ENCODE measurements at regions not wholly inside any gene's neighbourhood (a gene's known extent, or its start where the extent isn't known, plus 50 kb on each side); places are given as distances from the start of the nearest gene placed in this dataset.

DNA sequence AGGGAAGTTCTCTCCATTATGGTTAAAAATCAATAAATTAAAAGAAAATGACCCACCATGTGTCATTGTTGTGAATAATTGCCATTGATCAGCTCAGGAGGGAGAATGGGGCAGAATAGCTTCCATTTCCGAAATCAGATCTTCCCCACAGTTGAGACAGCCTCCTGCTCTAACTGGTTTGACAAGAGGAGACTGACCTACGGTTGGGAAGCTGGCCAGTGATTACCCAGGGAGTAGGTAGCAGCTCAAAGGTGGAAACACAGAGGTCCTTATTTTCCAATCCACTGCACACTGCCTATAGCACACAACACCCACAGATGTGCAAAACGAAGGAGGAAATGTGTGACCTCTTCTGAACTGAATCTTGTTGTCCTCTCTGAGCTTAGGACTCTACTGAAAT lies 69.0 kb upstream of the DAPK1 start:
- DNase-seq: no peak

DNA sequence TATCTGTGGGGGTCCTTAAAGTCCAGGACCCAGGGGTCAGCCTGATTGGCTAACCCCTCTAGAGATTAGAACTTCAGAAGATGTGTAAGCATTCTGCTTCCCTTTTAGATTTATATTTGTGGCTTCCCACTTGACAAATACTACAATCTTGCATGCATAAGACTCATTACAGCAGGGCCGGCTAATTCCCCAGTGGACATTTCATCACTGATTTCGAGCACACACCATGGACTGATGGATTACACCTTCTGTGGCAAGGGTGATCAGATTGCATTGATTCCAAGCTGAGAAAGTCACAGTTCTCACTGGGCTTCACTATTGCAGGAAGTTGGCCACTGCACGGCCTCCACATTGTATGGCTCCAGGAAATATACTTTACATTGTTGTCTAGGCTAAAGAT lies 65.8 kb upstream of the DAPK1 start:
- no peak for DNase-seq

DNA sequence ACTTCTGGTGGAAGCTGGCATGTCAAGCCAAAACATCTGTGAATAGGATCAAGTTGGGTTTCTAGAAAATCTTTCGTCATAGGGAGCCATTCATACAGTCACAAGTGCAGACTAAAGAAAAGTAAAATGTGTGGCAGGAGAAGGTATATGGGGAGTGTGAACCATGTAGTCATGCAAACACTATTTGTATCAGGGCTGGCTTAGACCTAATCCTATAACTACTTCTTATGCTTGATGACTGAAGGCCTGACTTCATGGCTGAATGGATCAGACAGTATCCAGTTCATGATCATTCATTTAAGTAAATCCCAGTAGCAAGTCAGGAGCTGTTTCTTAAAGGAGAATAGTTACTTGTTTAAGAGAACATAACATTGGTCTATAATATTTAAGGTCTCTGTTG lies 63.8 kb upstream of the DAPK1 start:
- no peak for DNase-seq

DNA sequence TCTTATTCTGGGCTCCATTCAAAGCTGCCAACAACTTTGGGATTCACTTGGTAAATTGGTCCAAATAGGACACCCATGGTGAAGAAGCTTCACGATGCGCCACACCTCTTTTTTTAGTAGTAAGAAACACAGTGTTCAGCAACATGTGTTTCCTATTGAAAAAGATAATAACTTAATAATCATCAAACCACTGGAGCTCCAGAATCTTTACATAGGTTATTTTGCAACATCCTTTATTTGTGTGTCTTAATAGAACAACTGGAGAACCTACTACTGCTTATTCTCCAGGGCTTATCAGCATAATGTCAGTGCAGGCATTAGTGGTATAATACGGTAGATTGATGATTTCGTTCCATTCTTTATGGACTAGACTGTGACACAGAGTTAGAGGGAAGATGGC lies 63.3 kb upstream of the DAPK1 start:
- no peak for DNase-seq

DNA sequence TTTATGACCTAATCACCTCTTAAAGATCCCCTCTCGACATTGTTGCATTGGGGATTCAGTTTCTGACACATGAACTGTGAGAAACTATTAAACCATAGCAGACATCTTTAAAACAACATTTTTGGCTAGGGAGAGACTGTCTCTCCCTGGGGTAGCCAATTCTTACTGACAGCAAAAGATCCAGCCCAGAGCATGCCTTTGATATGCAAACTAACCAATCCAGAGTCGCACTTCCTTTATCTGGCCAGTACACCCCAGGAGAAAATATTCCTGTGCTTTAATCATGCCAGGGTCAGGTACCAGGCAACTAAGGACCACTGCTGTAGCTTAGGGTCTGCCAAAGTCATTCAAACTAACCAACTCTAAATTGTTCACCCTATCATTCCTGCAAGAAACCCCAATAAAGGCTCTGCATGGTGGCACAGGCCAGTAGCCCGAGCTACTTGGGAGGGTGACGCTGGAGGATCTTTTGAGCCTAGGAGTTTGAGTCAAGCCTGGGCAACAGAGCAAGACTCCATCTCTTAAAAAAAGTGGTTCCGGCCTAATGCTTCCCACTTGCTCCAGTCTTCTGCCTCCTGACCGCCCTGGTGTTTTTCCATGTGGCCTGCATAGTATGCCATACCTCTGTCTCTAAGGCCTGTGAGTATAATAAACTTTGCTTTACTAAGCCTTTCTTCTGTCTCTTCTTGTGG lies 62.3 kb upstream of the DAPK1 start:
- no peak for DNase-seq

DNA sequence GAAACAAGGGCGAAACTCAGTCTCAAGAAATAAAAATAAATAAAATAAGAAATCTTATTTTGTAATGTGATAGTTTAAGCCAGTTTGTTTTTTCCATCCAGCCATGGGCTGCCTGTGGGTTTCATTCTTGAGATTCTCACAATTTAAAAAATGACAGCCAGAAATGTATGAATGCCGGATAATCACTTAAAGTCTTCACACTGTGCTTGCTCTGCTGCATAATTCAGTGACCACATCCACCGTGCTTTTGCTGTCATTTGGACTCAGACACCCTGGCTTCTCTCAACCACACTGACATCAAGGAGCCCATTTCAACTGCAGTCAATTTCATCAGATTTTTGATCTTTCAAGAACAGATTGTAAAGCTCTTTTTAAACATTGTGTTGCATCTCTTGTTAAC lies 61.0 kb upstream of the DAPK1 start:
- no peak for DNase-seq

DNA sequence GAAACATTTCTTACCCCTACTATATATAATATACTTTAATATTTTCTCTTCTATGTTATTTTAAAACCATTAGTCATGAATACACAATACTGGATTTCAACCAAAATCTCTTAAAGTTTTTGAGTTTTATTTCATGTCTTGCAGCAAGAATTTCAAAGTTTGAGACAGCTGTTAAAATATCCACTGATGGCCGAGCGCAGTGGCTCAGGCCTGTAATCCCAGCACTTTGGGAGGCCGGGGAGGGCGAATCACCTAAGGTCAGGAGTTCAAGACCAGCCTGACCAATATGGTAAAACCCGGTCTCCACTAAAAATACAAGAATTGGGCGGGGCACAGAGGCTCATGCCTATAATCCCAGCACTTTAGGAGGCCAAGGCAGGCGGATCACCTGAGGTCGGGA lies 59.7 kb upstream of the DAPK1 start:
- no peak for DNase-seq

DNA sequence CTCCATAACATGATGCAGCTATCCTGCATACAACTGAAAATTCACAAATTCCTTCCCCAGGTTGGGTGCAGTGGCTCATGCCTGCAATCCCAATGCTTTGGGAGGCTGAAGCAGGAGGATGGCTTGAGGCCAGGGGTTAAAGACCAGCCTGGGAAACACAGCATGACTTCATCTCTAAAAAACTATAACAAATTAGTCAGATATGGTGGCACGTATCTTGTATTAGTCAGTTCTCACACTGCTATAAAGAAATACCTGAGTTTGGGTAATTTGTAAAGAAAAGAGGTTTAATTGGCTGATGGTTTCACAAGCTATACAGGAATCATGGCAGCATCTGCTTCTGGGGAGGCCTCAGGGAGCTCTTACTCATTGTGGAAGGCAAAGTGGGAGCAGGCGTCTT lies 56.4 kb upstream of the DAPK1 start:
- no peak for DNase-seq

DNA sequence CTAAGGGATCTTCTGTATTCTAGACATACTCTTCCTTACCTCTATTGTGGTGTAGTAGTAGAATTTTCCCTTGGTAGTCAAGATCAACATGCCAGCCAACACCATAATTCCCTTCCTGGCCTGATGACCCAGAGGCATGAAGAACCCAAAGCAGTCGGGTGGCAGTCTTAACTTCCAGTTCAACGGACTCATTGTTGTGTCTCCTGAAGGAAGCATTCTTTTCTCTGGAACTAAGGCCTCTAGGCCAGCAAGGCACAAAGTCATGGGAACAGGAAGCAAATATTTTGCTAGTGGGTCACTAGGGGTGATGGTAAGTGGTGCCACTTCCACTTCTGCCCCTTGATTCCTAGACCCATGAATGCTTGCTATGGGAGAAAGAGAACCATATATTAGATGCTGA lies 55.2 kb upstream of the DAPK1 start:
- no peak for DNase-seq

DNA sequence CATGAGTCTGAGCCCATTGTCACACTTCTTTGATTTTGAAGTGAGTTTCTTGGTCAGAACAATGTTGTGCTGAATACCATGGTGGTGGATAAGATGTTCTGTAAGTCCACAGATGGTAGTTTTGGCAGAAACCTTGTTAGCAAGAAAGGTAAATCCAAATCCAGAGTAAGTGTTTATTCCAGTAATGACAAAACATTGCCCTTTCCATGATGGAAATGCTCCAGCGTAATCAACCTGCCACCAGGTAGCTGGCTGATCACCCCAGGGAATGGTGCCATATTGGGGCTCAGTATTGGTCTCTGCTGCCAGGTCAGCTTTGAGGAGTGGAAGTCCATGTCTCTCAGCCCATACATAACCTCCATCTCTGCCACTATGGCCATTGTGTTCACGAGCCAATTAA lies 54.7 kb upstream of the DAPK1 start:
- no peak for DNase-seq

DNA sequence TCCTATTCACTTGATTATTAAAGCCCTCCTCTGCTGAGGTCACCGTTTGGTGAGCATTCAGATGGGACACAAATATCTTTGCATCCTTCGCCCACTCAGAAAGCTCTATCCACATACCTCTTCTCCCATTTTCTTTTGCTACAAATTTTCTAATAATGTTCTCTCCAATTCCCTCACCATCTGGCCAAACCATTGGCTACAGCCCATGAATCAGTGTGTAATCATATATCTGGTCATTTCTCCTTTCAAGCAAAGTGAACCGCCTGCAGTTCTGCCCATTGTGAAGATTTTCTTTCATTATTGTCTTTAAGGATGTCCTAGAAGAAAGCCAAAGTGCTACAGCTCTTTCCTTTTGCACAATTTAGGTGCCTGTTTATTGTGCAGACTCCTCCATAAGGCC lies 54.2 kb upstream of the DAPK1 start:
- no peak for DNase-seq

DNA sequence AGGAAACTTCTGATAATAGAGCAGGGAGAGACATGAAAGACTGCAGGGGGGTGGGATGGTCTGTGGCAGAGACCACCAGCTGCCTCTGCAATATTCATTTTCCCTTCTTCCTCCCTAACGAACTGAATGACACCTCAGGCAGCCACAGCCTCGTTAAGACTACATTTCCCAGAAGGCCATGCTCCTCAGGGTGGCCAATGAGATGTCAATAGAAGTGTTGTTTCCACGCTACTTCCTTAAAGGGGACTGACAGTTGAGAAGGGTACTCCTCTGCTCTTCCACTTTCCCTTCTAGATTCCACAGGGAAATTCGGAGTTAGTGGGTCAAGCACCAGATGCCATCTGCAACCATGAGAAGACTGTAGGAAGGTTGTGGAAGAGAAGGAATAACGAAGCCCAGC lies 52.0 kb upstream of the DAPK1 start:
- DNase-seq: no peak

DNA sequence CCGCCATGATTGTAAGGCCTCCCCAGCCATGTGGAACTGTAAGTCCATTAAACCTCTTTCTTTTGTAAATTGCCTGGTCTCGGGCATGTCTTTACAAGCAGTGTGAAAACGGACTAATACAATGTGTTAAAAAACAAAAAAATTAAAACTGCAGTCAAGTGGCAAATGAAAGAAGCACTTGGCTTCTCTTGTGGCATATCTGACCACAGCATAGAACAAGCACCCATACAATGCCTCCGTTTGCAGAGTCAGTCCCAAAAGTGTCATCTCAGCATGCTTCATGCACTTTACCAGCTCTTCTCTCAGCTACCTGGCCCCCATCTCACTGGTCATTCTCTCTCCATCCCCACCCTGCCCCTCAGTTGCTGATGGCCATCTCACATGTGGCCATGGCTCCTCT lies 51.1 kb upstream of the DAPK1 start:
- no peak for DNase-seq

DNA sequence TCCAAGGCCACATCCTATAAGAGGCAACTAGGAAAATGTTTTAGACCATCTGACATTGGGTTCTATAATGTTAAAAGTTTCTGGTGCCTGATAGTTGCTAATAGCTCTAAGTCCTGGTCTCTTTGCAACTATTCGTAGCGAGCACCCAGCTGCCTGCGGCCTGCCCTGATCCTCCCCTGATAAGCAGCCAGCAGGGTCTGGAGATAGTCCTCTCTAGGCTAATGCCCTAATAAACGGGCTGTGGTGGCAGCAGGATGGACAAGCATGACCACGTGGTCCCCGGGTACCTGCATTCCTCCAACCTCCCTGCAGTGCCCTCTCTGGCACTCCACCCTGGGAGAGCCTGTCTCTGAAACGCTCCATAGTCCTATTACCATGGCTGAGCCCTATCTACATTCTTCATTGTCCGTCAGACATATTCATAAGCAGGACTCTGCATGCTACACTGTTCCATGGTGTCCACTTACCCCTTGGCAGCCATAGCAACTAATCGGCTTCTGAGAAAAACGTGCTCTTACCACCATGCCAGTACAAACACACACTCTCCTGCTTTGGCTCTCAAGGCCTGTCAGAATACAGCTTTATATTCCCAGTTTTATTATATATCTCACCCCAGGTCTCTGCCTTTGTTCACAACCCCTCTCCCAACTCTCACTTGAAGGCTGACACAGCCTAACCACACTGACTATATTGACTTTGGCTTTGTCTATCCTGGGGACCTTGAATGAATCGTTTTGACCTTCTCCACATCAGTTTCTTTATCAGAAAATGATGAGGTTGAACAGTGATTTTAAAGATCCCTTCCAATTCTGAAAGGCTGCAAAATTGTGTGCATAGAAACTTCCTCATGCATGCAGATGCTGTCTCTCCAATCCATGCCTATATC lies 49.9 kb upstream of the DAPK1 start:
- DNase-seq: no peak
